GM03348 (cell line): ENCODE measurements at regions not wholly inside any gene's neighbourhood (a gene's known extent, or its start where the extent isn't known, plus 50 kb on each side); places are given as distances from the start of the nearest gene placed in this dataset.
"Not testable (repeated sequence)": the region's sequence is repeated elsewhere in the genome, so short reads cannot be mapped to it uniquely, and the experiment has no call there.

Experiments
- DNase-seq: peaks from one replicate; pipeline ENCODE4 v3.0.0; 2012; ENCODE audit warnings: low spot score

DNA sequence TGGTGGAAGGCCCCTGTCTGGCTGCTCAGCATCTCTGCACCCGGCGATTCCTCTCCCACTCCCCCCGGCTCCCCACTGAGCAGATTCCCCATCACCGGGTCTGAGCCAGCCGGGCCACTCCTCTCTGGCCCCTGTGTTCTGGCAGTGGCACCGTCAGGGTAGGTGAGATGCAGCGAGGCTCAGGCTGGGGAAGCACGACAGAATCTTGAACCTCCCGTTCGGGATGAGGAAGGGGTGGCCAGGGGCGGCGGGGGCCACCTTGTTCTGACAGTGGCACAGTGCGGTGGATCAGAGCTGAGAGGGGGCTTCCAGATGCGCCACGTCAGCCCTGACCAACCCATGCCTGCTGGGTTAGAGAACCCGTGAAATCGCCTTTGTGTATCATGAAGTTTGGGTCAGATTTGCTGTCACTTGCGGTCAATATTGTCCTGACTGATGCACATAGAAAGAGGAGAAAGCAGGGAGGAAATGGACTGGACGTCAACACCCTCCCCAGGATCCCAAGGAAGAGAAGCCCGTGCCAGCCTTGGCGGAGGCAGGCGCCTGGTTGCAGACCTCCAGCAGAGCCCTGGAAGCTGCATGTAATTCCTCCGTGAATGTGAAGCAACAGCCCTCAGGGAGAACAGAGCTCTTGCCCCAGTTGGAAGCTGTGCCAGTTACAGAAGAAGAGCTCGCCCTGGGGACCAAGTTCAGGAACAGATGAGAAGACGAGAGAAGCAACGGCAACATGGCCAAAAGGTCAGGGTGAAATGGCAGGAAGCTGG, 137.1 kb upstream of the SFSWAP start:
- no peak for DNase-seq

DNA sequence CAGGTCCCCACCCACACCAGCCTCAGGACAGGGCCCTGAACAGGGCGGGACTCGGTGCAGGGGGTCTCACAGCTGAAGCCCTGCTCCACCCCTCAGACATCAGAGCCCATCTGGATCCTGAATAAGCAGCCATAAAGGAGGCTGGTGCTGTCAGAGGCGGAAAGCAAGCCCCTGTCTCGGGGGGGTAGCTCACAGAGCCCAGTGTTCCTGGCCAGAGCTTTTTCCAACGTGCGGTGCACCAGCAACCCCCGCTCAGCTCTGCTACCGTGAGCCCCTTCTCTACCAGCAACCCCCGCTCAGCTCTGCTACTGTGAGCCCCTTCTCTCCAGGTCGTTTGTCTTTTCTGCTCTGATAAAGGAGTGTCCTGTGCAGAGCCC, 136.5 kb upstream of the SFSWAP start:
- DNase-seq: no peak

DNA sequence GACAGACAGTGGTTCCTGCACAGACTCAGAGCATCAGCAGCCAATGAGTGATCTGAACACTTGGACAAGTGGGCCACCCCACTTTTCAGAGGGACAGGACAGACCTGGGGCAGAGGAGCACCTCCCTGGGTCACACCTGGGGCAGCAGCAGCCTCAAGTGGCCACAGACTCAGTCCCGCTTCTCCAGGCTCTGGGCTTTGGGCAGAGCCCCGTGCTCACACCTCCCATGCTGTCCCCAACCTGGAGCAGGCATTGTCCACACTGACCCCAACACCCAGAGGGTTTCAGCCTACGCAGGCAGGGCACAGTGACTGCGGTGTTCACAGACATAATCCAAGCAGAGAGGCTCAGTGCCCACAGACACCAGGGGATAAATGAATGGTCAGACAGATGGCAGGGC, 135.5 kb upstream of the SFSWAP start:
- DNase-seq: no peak

DNA sequence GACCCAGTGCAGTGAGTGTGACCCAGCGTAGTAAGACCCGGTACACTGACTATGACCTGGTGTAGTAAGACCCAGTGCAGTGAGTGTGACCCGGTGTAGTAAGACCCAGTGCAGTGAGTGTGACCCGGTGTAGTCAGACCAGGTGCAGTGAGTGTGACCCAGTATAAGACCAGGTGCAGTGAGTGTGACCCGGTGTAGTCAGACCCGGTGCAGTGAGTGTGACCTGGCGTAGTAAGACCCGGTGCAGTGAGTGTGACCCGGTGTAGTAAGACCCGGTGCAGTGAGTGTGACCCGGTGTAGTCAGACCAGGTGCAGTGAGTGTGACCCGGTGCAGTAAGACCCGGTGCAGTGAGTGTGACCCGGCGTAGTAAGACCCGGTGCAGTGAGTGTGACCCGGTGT, 134.2 kb upstream of the SFSWAP start:
- not testable (repeated sequence) for DNase-seq

DNA sequence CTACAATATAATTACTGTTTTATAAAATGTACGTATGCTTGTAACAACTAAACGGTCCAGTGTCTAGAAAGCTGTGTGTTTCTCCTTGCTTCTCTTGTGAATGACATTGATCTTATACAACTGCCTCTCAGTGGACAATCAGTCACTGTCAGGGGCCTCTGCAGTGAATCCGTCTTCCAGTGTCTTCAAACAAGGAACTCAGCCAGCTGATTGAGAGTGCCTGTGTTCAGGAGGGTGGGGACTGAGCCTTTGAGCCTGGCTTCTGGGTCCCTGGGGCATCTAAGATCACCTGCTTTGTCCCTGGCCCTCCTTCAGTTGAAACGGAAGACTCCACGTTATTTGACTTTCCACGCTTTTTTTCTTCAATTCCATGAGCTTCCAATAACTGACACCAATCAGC, 133.1 kb upstream of the SFSWAP start:
- DNase-seq: no peak

DNA sequence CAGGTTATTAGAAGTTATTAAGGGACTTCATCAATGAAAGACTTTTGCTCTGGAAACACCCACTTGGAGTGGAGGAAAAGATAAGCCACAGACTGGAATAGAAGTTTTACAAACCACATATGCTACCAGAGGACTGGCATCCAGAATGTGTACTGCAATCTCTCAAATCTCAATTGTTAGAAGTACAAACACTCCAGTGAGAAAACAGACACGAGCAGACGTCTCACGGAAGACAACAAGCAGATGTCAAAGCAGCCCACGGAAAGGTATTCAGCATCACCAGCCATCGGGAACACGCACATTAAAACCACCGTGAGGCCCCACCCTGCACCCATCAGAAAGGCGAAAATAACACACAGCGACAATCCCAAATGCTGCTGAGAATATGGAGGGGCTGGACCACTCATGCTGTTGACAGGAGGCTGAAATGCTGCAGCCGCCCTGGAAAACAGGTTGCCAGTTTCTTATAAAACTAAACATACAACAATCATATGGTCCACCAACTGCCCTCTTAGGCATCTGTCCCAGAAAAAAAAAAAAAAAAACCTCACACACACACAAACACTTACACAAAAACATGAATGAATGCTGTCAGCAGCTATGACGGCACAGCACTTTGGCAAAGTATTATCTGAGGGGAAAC, 131.9 kb upstream of the SFSWAP start:
- no peak for DNase-seq

DNA sequence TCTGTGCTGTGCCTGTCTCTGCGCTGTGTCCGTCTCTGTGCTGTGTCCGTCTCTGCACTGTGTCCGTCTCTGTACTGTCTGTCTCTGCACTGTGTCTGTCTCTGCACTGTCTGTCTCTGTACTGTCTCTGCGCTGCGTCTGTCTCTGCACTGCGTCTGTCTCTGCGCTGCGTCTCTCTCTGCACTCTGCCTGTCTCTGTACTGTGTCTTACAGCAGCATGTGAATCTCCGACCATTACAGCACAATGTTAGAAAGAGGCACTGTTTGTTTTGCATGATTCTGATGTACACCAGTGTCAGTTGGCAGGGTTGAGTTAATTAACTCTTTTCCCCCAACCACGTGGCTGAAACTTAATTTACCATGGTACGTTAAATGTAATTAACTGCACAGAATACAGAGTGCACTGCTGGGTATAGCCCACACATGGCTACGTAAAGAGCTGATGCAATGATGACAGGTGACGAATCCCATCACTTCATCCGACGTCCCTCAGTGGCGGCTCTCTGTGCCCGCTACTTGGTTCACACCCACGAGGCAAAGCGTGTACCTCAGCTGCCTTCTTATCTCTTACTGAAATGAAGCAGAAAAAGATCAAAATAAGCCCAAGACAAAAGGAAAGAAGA, 127.7 kb upstream of the SFSWAP start:
- no peak for DNase-seq

DNA sequence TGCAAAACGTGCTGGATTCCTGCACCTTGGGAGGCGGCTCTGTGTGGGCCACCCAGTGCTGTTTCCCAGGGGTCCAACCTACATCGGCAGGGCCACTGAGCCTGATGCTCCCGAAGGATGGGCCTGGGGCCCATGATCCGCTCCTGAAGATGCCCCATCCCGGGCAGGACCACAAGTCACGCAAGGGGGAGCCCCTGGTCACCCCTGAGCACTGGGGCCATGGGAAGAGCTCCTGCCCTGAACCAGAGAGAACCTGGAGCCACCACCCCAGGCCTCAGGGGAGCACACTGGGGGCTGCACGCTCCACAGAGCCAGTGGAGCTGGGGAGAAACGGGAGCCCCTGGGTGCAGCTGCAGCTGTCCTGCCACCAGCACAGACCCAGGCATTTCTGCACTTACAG, 124.6 kb upstream of the SFSWAP start:
- no peak for DNase-seq

DNA sequence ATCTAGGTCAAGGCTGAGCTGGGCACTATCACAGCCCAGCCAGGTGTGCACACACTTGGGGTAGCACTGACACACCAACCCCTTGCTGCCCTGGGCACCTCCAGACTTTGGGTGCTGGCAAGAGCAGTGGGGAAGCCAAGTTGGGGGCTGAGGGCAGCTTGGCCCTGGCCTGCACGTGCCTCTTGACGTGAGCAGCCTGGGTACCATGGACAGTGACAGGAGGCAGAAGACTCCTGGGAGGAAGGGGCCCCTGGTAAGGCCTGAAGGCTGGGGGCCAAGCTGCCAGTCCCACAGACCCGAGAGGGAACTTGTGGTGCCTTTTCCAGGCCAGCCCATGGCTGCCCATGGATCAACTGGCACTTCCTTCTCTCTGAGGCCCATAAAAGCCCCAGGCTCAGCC, 124.1 kb upstream of the SFSWAP start:
- DNase-seq: no peak

DNA sequence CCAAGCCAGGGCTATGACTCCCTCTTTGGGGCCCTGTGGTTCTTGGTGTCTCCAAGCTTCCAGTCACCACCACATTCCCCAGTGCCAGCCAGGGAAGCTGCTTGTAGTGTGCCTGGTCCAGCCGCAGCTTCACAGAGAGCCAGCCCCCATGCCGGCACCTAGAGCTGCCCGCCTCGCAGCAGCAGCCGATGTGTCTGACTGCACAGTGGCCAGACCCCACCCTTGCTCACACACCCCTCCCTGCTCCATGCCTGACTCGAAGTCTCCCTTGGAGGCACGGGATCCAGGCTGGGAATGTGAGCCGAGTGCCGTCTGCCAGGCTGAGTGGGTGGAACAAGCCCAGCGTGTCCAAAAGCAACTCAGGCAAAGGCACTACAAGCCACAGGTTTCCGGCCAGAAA, 123.3 kb upstream of the SFSWAP start:
- DNase-seq: no peak

DNA sequence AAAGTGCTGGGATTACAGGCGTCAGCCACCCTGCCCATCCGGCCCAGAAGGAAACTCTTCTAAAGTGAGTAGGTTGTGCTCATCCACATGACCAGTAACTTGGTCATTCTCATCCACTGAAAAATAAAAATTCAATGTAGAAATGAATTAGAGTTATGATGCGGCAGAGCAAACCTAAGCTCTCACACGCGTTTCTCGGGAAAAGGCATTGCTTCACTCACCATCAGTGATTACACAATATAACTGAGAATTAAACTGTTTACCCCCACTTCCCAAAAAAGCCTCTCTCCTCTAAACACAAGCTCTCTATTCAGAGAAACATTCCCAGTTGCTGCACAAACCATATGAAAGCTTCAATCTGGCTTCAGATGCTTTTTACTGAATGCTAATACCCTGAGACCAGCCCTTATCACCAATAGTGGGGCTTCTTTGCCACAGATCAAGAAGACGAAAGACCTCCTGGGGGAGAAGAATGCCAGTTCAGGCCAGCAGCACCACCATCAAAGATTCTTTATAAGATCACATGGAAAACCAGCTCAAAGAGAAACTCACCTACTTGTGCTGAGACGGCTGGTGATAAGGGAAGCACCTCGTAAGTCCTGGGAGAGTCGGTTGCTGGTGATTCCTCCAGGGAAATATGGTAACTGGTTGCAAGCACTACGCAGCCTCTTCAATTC, 121.5 kb upstream of the SFSWAP start:
- DNase-seq: no peak

DNA sequence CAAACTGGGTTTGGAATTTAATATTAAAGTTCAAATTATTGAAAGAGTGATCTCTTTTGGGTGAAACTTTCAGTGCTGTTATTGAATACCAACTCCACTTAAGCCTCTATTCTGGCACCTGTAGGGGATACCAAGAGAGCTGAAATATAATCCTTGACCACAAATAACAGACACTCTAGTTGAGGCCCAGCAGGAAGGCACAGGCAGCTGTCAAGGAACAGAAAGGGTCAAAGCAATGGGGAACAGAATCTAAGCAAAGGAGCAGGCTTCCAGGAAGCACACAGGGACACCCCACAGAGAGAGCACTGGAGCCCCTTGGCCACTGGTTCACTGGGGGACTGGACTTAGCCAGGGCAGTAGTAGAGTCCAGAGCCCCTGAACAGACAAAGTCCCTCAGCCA, 120.9 kb upstream of the SFSWAP start:
- DNase-seq: no peak

DNA sequence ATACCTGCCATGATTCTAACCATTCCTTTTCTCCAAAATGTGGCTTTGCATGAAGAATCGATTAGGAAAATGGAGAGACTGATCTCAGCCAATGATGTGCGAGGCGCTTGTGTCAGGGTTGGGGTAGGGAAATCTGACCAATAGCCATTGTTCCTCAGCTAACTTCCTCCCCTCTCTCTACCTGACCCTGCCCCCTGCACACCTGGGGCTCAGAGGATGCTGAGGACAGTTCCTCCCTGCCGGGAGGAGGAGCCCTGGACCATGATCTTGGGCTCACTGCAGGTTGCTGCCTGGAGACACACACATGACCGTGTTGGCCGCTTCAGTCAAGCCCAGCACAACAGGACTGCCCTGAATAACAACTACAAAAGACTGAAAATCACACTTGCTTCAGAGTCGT, 119.8 kb upstream of the SFSWAP start:
- no peak for DNase-seq

DNA sequence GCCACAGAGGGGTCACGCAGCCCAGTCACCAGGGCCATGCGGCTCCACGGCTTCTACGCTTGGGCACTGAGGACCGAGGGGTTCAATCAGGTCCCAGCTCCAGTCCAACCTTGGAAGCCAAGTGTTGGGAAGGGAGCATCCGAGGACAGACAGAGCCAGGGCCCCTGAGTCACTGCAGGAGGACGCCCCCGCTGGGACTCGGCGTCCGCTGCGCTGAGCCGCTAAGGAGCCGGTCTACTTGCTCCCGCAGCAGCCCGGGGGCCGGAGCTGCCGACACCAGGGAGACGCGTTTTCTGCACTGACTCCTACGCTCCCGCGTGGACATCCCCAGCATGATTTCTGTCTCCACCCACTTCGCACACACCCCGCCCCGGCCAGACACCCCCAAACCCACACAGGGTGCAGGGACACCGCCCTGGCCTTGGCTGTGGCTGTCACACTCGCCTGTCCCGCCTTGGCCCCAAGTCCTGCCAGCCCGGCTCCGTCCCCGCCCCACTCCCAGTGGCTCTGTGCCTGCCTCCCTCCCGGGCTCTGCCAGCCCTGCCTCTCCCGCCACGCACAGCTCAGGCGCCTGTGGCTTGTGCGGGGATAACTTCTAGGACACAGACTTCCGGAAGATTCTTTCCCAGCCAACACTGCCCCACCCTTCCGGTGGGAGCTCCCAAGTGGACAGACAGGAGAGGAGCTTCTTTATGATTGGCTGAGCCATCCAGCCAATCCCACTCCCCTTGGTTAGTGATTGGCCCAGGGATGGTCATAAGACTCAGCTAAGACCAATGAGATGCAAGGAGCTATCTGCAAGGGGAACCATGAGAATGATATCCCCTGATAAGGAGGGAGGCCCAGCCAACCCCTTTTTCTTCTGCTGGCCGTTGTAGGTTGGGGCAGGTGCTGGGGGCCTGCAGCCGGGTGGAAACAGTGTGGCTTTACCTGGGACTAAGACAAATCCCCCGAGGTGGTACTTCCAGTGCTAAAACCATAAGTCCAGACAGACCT, 118.9 kb upstream of the SFSWAP start:
- no peak for DNase-seq

DNA sequence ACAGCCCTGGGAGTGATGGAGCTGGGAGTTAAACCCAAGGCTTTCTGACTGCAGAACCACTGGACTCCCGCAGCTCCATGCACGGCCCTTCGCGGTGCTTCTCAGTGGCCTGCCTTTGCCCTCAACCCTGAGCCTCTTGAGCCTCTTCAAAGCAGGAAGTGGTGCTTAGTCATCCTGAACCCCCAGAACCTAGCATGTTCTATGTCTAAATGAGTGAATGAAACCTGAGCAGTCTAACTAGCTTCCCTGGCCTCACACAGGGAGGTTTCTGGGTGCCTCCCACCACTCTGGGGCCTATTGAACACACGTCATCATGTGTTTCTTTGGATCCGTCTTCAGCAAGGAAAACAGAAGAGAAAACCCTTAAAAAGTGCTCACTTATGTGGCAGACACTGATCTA, 117.9 kb upstream of the SFSWAP start:
- DNase-seq: no peak

DNA sequence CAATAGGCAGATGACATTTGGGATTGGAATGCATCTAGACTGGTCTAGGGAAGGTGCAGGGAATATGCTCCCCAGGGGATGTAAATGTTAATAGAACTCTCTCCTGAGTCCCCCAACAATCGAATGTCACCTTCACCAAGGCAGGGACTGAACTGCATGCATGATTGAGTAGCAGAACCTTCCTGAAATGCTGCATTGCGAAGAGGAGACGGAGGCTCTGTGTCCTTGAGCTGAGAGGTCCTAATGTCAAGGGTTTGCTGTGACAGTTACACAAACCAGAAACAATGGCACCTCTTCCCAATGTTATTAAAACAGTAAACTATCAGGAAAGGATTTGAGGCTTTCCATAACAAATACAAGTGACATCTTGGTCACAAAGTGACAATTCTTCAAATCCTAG, 117.5 kb upstream of the SFSWAP start:
- no peak for DNase-seq

DNA sequence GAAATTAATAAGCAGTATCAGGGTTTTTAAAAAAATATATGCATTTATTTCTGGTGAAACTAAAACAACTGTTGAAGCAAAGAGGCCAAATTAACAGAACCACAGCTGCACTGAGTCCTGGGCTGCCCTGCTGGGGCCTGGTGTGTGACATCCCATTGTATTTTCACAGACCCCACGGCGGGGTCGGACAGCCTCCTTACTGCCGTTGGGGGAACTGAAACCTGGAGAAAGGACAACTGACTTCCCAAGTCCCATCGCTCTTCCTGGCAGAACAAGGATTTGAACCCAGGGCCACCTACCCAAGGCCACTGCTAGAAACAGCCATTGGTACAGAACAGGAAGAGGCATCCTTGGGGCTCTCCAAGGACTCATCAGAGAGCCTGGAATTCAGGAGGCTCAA, 114.8 kb upstream of the SFSWAP start:
- no peak for DNase-seq

DNA sequence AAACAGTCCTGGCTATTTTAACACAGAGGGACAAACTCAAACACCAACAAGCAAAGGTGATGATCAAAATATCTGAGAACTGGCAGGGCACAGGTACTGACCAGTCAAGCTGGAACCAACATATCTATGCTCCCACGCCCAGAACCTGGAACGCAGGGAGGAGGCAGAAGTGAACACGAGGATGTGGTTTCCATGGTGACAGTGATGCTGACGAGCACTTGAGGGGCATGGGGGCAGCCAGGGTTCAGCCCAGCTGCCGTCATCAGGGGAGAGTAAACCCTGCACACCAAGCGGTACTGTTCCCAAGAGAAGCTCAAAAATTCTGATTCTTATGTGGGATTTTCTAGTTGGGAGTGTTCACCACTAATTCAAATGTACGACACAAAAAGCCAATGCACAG, 113.6 kb upstream of the SFSWAP start:
- no peak for DNase-seq

DNA sequence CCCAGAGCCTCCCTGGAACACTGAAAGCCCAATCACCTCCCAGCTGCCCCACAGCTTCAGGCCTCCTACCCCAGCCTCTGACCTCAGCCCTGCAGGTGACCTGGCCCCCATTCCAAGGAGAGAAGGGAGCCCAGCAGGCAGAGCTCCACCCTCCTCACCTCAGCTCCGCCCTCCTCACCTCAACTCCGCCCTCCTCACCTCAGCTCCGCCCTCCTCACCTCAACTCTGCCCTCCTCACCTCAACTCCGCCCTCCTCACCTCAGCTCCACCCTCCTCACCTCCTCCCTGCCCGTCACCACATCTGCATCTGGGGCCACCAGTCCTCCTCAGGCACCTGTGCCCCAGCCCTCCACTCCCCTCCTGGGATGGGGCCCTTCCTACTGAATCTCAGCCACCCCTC, 112.2 kb upstream of the SFSWAP start:
- no peak for DNase-seq

DNA sequence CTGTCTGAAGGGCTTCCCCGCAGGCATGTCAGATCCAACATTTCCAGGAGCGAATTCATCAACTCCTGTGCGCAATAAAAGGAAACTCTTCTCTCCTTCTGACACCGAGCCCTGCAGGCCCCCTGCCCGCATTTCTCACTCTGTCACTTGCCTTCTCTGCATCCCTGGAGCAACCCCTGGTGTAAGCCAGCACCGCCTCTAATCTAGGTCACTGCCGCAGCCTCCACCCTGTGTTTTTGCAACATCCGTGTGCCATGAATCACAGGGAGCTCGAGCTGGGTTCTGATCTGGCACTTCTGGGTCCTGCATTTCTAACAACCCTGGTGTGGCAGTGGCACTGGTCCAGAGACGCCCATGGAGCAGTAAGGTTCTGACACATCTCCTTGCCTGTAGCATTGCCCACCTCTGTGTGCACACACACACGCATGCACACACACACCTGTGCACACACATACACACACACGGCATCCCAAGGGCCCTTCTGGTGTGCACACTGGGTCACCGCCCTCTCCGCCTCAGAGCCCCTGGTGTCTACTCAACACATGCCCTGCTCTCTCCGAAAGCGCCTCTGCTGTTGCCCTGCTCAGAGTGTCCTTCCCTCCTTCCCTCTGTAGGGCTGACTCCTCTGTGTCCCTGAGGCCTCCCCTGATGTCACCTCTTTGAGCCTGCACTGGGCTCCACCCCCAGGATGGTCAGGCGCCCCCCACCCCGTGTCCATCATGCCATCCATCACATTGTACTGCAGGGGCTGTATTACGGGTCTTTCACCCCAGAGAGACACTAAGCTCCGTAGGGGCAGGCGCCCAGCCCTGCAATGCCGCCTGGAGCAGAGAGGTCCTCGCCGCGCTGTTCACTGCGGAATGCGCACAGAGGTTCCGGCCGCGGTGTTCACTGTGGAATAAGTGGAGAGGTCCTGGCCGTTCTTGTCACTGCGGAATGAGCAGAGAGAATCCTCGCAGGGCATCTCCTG, 111.4 kb upstream of the SFSWAP start:
- DNase-seq: no peak

DNA sequence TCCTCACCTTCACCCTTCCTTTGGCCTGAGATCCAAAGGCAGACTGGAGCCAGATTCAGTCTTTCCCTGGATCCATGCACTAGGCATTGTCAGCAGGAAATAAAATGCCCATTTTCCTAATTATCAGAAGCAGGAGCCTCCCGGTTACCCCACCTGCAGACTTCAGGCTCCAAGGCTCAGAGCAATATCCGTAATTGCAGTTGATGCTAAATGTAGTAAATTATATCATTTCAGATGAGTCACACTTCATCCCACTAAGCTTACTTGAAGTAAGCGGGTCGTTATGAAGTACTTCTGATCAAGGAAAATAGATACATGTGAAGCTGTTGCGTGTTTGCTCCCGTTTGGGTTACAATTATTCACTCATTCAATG, 110.7 kb upstream of the SFSWAP start:
- DNase-seq: no peak
